Pons (tissue), 1 donor: ENCODE measurements at regions not wholly inside any gene's neighbourhood (a gene's known extent, or its start where the extent isn't known, plus 50 kb on each side); places are given as distances from the start of the nearest gene placed in this dataset.

Experiments used
- DNase-seq: peaks from one replicate; pipeline ENCODE4 v3.0.0-alpha.2; 2016; ENCODE audit warnings: low spot score

DNA sequence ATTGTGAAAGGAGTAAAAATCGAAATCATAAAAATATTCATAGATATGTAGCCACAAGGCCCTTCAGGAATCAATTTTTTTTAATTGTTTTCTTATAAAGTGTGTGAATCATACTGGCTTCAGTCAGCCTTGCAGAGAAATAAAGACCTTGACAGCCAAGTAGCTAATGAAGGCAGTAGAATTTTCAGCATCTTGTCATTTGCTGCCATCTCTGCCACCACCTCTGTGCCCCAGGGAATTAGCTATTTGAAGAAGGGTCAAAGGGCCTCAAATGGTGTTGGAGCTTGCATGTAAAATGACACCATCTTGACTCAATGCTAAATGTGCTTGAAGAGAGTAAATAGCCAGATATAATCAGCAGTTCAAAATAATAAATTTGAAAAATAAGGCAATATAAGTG lies 359.4 kb upstream of the DCN start:
- no peak for DNase-seq

DNA sequence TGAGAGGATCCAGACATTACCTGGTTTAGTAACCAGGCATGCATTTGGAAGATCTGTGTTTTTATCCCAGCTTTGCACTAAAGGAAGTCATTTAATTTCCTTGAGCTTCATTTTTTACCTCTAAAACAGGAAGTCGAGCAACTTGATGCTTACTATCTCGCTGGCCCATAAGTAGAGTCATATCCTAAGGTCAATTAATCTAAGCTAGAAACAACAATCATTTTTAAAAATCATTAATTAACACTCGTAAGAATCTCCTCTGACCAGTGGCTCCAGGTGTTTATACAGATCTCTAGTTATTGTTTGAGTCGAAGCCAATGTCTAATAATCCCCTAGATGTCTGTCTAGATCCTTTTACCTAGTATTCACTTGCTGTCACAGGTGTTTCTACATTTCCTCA lies 355.8 kb upstream of the DCN start:
- no peak for DNase-seq

DNA sequence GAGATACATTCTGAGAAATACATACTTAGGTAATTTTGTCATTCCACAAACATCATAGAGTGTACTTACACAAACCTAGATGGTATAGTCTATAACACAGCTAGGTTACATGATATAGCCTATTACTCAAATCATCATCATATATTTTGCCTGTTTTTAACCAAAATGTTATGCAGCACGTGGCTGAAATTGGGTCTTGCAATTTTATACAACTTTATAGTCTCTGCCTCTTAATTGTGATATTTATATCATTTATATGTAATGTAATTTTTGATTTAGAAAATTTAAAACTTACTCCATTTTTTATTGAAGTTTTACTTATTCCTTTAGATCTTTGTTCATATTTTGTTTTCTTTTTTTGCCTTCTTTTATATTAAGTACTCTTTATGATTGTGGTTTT lies 350.7 kb upstream of the DCN start:
- DNase-seq = no peak

DNA sequence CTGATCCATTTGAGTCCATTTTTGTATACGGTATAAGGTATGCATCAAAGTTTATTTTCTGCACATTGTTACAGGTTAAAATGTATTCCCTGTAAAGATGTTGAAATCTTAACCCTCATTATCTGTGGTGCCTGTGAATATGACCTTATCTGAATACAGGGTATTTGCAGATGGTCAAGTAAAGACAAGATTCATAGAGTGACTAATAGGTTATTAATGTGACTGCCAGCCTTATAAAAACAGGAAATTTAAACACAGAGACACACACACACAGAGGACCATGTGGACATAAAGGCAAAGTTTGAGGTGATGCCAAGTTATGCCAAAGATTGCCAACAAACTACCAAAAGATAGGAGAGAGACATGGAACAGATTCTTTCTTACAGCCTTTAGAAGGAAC lies 347.2 kb upstream of the DCN start:
- DNase-seq = no peak

DNA sequence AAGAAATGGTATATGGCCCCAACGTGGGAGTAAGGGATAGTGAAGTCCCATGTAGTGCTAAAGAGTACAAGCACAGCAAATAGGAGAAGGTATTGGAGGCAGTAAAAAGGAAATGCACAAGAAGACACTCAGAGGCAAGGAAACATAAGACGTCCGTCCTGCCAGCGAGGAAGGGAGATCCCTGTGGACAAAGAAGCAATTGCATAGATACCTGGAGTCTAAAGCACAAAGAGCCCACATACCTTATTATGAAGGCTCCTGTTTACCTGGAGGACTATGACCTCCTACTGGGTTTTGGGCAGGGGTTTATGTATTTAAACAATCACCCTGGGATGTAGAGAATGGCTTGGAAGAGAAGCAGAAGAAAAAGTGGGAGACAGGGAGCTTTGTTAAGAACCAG lies 341.2 kb upstream of the DCN start:
- no peak for DNase-seq

DNA sequence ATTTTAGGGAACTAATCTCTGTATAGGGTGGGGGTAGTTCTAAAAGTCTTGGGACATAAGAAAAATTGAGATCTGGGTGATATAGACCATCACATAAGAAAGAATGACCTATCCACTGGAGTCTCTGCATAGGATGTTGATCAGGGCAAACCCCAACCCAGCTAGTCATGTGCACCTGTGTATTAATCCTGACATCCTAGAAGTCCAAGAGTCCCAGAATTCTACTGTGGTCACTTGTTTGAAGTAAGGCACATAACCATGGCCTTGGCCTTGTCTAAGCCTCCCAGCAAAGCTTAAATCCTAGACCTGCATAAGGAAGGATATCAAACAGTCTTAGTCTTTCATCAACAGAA lies 334.1 kb upstream of the DCN start:
- no peak for DNase-seq

DNA sequence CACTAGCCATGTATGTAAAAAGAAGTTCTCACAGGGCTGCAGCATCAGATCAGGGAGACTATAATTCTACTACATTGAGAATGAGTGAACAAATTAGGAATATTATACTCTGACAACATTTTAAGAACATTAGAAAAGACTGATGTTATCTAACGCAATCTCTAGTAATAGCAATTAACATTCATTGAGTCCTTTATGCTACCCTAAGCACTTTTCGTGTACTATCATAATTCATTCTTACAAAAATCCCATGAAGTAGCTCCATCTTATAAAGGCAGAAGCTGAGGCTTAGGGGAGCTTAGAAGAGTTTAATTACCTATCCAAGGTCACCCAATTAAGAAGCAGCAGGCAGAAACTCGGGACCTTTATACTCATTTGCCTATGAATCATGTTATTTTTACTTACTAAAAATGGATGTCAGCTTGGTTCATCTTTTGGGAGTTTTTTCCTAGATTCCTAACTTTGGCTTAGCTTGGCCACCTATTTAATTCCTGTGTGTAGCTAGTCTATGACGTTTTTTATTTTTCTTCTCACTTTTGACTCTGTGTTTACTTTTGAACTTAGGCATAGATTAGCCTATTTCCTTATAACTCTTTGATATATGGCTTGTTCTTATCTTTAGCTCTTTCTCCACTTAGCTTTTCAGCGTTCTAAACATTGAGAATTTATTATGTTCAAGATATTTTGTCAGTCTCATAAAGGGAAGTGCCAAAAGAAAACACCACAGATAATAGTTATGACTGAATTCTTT lies 333.5 kb upstream of the DCN start:
- DNase-seq = no peak

DNA sequence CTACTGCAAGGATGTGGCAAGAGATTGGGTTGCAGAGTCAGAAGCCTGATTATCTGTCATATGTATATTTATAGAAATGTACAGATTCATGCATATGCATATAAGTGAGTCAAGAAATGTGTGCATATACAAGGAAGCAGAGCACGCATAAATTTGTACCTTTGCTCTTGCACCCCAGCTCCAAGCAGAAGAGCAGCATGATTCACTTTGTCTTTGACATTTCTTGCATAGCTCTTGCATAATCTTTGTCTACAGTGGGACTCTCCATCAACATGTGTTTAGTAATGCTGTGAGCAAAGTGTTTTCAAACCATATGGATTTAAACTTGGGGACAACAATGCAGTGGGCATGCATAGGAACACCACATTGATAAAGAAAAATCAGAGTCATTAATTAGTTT lies 330.7 kb upstream of the DCN start:
- no peak for DNase-seq

DNA sequence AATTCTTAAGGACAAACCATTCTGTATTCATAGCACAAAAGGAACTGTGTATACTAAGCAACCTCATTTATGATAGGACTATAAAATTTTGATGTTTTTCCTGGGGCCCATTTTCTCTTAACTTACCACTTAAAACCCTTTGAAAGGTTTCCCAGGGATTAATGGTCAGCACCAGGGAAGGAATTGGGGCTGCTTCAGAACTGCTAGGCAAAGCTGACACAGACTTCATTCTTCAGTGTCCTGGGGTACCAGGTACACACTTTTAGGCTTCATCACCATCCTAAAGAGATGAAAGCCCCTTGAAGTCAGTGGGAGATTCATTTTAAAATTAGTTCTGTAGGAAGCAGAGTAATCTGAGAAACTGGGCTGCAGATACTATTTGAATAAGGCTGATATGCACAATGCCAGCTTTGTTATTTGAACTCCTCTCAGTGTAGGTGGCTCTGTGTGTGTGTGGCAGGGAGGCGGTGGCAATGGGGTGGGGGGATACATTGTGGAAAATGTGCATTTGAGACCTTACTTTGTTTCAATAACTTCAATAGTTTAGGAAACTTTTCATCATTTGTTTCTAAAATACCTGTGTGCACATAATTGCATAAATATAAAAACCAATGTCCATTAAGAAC lies 329.3 kb upstream of the DCN start:
- peak; percentile 3 for DNase-seq

DNA sequence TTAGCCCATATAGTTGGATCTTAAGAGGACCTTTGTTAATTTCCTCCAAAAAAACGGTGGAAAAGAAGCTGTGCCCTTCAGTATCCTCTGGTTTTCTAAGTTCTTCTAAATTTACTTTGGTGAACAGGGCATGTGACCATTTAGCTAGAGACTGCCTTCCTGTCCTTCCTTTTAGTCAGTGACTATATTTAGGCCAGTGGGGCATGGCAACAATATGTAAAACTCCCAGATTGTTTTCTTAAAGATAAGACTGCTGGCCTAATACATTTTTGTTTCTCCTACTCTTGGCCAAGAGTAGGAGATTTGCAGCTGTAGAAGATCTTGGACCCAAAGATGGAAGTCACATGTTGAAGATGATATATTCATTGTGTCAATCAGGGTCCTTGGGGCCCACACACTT lies 325.1 kb upstream of the DCN start:
- no peak for DNase-seq

DNA sequence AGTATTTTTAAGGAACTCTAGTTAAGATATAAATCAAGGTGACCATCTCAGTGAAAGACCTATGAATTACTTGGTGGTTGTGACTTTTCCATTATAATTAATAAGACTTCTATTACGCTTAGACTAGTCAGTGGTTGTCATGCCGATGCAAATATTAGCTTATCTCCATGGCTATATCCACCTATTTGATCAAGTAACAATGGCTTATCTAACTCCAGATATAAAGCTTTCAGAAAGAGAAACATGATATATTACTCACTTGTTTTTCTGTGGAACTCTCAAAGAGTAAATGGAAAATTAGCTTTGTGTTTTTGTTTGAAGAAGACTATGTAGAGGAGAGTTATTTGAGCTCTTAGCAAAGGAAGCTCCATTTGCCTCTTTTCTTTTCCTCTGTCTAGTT lies 323.8 kb upstream of the DCN start:
- no peak for DNase-seq

DNA sequence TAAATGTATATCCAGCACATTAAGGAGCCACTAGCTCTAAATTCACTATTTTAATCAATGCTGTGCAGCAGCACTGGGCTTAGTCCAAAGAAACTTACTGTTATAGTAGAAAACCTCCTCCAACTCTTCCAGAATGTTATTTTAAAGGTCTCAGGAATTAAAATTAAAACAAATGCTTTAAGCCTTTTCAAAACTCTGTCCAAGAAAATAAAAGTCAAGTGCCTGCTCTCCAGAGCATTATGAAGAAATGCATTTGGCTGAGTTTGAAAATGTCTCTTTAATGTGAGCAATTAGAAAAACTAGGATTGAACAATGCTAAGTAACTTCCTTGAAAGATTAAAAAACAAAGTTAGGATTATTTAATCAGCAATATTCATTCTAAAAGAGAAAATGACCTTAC lies 322.4 kb upstream of the DCN start:
- DNase-seq = no peak

DNA sequence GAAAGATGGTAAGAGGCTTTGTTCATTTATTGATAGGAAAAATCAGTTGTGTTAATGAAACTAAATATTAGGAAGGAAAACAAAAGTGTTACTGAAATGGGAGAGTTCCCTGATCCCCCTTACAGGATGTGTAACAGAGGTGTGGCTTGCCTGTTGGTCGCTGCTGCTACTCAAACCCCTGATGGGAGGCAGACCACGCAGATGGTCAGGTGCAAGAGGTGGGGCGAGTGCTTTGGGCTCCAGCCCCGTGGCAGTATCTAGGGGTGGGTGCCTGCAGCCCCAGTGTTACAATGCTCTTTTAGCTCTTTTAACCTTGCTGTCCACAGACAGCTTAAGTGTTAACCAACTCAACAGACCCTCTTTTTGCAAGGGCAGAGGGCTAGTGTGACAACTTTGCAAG lies 319.6 kb upstream of the DCN start:
- DNase-seq = no peak

DNA sequence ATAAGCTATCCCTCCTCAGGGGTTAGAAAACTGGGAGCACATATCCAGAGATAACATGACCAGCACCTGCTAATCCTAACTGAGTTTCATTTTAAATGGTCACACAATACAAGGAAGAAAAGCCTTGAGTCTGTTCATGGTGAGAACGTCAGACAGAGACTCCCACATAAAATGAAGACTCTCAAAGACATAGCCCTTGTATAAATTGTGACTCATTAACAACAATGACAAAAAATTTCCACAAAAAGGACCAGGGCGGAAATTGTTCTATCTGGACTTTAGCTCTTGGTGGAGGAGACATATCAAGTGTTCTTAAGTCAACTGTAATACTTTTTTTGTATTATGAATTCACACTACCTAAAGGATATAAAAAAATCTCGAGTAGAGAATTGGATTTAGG lies 313.7 kb upstream of the DCN start:
- no peak for DNase-seq

DNA sequence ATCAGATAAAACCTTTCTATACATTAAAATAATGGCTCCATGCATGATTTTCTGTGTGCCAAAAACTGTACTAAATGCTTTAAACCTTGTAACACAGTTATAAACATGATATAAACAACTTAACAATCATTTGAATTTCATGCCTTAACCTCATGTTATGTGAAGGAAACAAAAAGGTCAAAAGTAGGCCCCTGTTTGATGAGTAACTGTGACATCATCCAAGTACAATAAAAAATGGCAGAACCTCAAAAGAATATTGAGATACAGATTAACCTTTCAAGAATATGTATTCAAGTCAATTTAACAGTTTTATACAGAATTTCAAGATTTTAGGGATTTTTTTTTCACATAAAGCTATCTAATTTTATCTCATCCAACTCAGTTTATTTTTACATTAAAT lies 310.7 kb upstream of the DCN start:
- DNase-seq = no peak

DNA sequence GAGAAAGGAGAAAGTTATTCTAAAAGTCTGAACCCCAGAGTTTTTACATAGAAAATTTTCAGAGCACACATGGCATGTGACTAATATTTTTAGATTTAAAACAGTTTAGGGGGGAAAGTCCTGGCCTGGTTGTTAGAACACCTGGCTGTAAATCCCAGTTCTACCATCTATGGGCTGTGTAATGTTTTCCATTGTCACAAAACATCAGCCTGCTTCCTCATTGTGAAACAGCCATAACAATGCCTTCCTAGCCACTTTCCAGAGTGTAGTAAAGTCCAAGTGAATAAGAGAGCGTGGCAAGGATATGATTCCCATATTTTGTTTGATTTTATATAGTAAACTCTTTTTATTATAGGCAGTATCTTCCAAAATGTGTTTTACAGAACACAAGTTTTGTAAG lies 310.0 kb upstream of the DCN start:
- DNase-seq = no peak

DNA sequence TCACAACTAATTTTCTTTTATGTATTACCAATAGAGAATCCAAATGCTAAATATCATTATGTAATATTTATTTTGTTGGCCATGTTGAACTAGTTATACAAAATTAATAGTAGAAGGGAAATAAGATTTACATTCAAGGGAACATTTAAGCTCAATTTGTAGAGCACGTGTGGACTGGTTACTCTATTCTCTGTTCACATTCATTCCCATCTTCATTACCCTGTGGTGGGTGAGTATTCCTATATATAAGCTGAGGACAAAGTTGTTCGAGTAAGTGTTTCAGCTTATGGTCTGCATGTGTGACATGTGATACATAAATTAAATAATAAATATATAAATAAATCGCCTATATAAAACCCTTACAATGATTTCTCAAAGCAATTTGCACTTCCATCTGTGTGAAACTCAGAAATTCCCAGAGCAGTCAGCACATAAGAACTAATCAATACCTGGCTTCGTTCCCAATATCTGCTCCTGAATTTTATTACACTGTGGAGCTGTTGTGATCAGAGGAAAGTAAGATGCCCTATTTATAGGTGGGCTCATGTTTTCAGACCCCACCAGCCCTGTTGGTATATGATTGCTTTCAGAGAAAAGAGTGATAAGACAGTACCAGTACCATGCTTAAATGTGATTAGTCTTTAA lies 308.2 kb upstream of the DCN start:
- no peak for DNase-seq

DNA sequence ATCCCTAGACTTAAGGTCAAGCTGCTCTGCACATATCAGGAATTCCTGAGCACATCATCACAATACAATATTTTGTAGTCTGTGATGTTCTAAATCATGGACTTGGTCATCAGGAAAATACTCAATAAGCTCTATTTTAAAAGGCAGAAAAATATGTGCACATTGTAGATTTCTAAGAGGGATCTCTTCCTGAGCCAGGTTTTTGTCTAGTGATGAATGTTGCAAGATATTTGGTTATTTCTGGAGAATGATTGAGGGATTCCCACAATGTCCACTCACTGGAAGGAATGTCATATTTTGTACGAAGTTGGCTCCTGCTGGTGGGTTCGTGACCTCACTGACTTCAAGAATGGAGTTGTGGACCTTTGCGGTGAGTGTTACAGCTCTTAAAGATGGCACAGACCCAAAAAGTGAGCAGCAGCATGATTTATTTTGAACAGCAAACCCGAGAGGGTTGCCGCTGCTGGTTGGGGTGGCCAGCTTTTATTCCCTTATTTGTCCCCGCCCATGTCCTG lies 300.9 kb upstream of the DCN start:
- DNase-seq = no peak

DNA sequence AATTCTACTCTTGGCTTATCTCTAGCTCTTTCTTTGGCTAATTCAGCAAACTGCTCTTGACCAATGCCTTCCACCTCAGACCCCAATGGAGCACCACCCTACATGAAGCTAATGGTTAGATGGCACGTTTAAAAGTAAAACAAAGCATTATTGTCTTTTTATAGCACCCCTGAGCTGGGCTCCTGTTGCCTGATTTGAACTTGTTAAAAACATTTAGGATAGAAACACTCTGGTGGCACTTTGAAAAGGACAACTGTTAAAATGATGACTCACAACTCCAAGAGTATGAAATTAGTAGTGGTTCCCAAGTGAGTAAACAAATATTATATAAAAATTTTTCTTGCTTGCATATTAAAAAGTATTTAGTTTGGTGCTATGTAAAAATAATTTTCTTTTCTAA lies 299.6 kb upstream of the DCN start:
- DNase-seq = no peak

DNA sequence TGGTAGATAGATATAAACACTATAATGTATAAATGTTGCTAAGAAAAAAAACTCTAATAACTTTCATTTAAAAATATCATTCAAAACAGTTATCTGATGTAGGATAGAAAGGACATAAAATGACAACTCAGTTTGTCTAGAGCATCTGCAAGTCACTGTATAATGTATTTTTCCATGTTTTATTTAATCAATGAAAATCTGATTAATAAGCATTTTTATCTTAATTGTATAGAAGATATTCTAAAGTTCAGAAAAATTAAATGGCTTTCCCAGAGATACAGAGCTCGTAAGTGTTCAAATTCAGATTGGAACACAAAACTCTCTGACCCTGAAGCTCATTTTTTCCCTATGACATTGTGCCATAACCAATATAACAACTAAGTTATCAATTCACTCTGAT lies 295.9 kb upstream of the DCN start:
- no peak for DNase-seq

DNA sequence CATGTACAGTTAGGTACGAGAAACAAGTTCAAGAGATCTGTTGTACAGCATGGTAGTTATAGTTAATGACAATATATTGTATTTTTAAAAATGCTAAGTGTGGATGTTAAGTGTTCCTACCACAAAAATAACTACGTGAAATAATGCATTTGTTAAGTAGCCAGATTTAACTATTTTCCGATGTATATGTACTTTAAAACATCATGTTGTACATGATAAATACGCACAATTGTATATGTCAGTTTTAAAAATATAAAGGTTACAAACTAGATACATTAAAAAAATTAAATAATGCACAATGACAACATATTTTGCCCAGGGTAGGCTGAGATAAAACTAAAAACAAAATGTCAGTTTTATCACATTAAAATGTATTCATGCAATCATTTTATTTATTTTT lies 285.1 kb upstream of the DCN start:
- DNase-seq = no peak

DNA sequence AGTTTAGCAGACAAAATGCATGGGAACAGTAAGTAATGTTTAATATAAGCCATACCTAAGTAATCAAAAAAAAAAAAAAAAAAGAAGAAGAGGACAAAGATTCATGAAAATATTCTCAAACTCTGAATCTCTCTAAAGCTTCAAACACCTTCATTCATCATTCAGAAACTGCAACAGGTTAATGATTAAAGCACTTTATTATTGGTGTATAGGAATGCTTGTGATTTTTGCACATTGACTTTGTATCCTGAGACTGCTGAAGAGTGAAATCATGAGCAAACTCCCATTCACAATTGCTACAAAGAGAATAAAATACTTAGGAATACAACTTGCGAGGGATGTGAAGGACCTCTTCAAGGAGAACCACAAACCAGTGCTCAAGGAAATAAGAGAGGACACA lies 278.4 kb upstream of the DCN start:
- no peak for DNase-seq

DNA sequence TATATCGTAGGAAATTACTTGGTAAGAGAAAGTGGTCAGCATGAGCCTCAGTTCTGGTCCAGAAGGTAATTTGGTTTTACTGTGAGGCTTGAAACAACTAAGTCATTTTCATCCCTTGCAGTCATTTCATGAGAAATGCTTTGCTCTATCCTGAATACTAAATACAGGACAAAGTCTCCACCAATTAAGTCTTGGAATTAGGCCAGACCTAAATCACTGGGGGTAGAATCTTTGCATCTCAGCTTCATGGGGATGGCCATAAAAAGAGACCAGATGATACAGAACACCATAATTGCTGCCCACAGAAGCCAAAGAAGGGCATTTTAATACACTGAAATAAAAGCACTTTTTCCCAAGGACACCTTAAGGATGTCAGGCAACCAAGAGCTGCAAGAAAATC lies 277.9 kb upstream of the DCN start:
- no peak for DNase-seq

DNA sequence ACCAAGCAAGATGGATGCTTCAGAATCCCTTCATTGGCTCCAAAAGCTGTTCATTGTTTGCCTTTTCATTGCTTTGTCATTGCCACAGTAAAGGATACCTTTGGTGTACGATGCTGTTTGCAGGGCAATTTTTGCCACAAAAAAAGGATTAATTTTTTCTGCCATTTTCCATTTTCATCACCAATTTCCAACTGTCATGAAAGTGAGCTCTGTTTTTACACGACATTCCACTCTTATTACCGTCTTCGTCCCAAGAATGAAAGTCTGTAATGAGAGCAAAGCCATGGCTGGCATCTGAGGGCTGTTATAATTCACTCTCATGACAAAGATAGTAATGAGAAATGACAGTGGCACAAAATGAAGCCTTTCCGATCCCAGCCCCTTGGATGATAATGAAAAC lies 272.7 kb upstream of the DCN start:
- no peak for DNase-seq
